B cell (primary cell): ENCODE measurements at regions not wholly inside any gene's neighbourhood (a gene's known extent, or its start where the extent isn't known, plus 50 kb on each side); places are given as distances from the start of the nearest gene placed in this dataset.

ENCODE experiments used
- ATAC-seq: fragments of 200-7000 bp; cut with Tn5 transposase; one replicate; pipeline ENCODE4 v1.10.0; 2021; ENCODE audit warnings: low read depth, mild to moderate bottlenecking, moderate number of reproducible peaks, moderate library complexity
- CTCF ChIA-PET: fragments of 350-600 bp; sonication (Branson Sonifier 250); formaldehyde crosslinking; loops from one replicate; lab custom pipeline; 2021; ENCODE audit warnings: antibody characterized with exemption, inconsistent platforms; lab: Charles Lee
- POLR2A ChIA-PET: fragments of 350-600 bp; sonication (Branson Sonifier 250); formaldehyde crosslinking; loops from one replicate; lab custom pipeline; 2021; ENCODE audit warnings: antibody characterized with exemption; lab: Charles Lee
- DNase-seq: peaks from one replicate; pipeline ENCODE4 v3.0.0; 2013
- H2AFZ ChIP-seq: 2 replicates; pipeline ENCODE4 v1.6.1; 2012; ENCODE audit warnings: mild to moderate bottlenecking, low read depth, low read length; ENCODE audit not compliant: insufficient read depth, poor library complexity, severe bottlenecking
- H3K27ac ChIP-seq, 2 donors: 1 replicate in 1 of 2; 2 replicates in 1 of 2; pipeline ENCODE4 v1.5.1; 2012 to 2013; ENCODE audit warnings: low read length in 2 of 2, mild to moderate bottlenecking in 2 of 2, moderate library complexity in 1 of 2
- H3K27me3 ChIP-seq, 4 experiments: fragments of 200-600 bp in 1 of 4; sonication (generic) in 1 of 4; replicated peaks in 1 of 4; 1 replicate in 2 of 4; 2 replicates in 2 of 4; pipeline versions ENCODE4 v1.6.1 to v1.7.0; 2013 to 2016; ENCODE audit warnings: low read length in 3 of 4, mild to moderate bottlenecking in 2 of 4, mixed read lengths in 1 of 4, moderate library complexity in 1 of 4; ENCODE audit not compliant: insufficient read depth in 4 of 4, control insufficient read depth in 3 of 4; ENCODE audit errors: control extremely low read depth in 1 of 4
- H3K36me3 ChIP-seq, 2 experiments: replicated peaks in 1 of 2; 1 replicate in 1 of 2; 2 replicates in 1 of 2; pipeline versions ENCODE4 v1.6.1 to v1.7.1; 2013; ENCODE audit warnings: low read length in 1 of 2; ENCODE audit not compliant: insufficient read depth in 2 of 2, control insufficient read depth in 1 of 2; ENCODE audit errors: control extremely low read depth in 1 of 2, extremely low read depth in 1 of 2
- H3K4me1 ChIP-seq, 2 donors: fragments of 200-600 bp in 1 of 2; sonication (generic) in 1 of 2; 1 replicate in 1 of 2; 2 replicates in 1 of 2; pipeline versions ENCODE4 v1.5.1 to v1.6.1; 2013 to 2017; ENCODE audit warnings: low read length in 2 of 2; ENCODE audit not compliant: control insufficient read depth in 2 of 2, insufficient read depth in 2 of 2
- H3K4me2 ChIP-seq: replicated peaks from 2 replicates; pipeline ENCODE3; 2012; ENCODE audit warnings: mild to moderate bottlenecking, low read depth, low read length; ENCODE audit not compliant: poor library complexity, severe bottlenecking
- H3K4me3 ChIP-seq, 5 experiments: fragments of 200-600 bp in 1 of 5; sonication (generic) in 1 of 5; 1 replicate in 3 of 5; 2 replicates in 2 of 5; pipeline versions ENCODE4 v1.5.1 to v1.7.0; 2011 to 2016; ENCODE audit warnings: low read length in 4 of 5, mild to moderate bottlenecking in 4 of 5, low read depth in 2 of 5, control low read depth in 1 of 5, moderate library complexity in 1 of 5; ENCODE audit not compliant: insufficient read depth in 1 of 5; ENCODE audit errors: control extremely low read depth in 1 of 5, extremely low read depth in 1 of 5
- H3K79me2 ChIP-seq: fragments of 200-600 bp; sonication (generic); one replicate; pipeline ENCODE4 v1.6.0; 2016; ENCODE audit warnings: low read length; ENCODE audit not compliant: control insufficient read depth, insufficient read depth
- H3K9ac ChIP-seq: fragments of 200-600 bp; sonication (generic); 2 replicates; pipeline ENCODE4 v1.6.1; 2017; ENCODE audit warnings: mild to moderate bottlenecking, low read length, moderate library complexity
- H3K9me3 ChIP-seq, 3 donors: one replicate each; pipeline versions ENCODE4 v1.6.1 to v1.7.1; 2013; ENCODE audit warnings: low read length in 2 of 3; ENCODE audit not compliant: control insufficient read depth in 2 of 3, insufficient read depth in 1 of 3; ENCODE audit errors: control extremely low read depth in 1 of 3
- H4K20me1 ChIP-seq: 2 replicates; pipeline ENCODE4 v1.6.0; 2012; ENCODE audit warnings: mild to moderate bottlenecking, low read length; ENCODE audit not compliant: insufficient read depth, control insufficient read depth, poor library complexity, severe bottlenecking
- H3K27ac Mint-ChIP-seq: one replicate; pipeline ENCODE4 v1.8.0; 2021; ENCODE audit warnings: mixed read lengths
- H3K27me3 Mint-ChIP-seq: one replicate; pipeline ENCODE4 v1.8.0; 2021; ENCODE audit warnings: mixed read lengths
- H3K4me1 Mint-ChIP-seq: one replicate; pipeline ENCODE4 v1.8.0; 2021; ENCODE audit warnings: mixed read lengths
- H3K4me3 Mint-ChIP-seq: one replicate; pipeline ENCODE4 v1.8.0; 2021; ENCODE audit warnings: mixed read lengths
- H3K9me3 Mint-ChIP-seq: one replicate; pipeline ENCODE4 v1.8.0; 2022; ENCODE audit warnings: mixed read lengths; ENCODE audit not compliant: insufficient read depth
- EZH2 ChIP-seq: IDR thresholded peaks from 2 replicates; pipeline ENCODE4 v1.6.1; 2012; ENCODE audit warnings: borderline replicate concordance, low read depth, mild to moderate bottlenecking, moderate library complexity, low read length; ENCODE audit not compliant: insufficient read depth, poor library complexity, severe bottlenecking
- WGBS: methylation state at CpG from one replicate; pipeline ENCODE4 v1.1.5; 2013; ENCODE audit warnings: missing lambda C conversion rate; ENCODE audit not compliant: insufficient coverage; 5-methylcytosine and 5-hydroxymethylcytosine counted together
- intact Hi-C: fragments of 100-400 bp; cut with micrococcal nuclease; formaldehyde crosslinking; loops from one replicate; pipeline ENCODE4 v1.10.0; 2022
- TF ChIP-seq, protein P1 (sequence below): fragments of 200-600 bp; IDR thresholded peaks from one replicate; pipeline ENCODE4 v1.8.0; 2022; ENCODE audit warnings: antibody characterized with exemption, mild to moderate bottlenecking

DNA sequence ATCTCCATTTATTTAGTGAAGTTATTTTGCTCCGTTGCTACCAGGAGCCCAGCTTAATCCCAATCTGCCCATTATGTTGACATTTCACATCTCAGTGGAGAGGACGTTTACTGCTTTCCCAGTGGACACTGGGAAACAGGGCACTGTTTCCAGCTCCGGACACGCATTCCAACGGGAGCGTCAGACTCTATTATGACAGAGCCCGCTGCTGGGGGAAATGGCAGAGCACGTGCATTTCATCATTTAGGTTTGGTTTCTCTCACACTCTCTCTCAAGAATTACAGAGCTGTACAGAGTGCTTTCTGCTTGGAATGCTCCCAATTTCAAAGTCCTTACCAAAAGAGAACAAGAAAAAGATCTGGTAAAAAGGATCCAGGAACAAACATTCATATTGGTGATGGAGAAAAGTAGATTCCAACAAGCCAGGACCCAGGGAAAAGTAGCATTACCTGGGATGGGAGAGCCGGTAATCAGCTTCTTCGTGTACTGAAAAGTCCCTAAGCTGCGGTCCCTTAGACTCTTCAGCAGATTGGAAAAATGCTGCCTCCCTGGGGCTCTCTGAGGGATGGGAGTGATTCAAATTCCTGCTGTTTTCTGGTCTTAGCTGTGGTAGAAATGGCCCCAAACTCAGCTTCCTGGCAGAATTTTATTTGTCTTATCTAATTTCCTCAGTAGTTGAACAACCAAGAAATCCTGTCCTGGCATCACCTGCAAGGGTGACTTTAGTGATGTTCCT lies 136.0 kb upstream of the THBS1 start:
- no peak for DNase-seq
- CTCF ChIA-PET, result no interaction called here
- 94% methylated on average over 9 of the region's 11 CpGs for WGBS
- no peaks in the 10 kb centered on the region for H3K4me1 Mint-ChIP-seq
- ATAC-seq, result no peak
- Histone ChIP-seq H2AFZ (no peak overlapping the region), H3K9ac (no peak overlapping the region), H3K79me2 (no peaks in the 10 kb centered on the region), H3K27ac (no peak overlapping the region), H3K4me3 (no peak overlapping the region), H4K20me1 (no peaks in the 10 kb centered on the region), H3K9me3 (no peaks in the 10 kb centered on the region), H3K27me3 (no peaks in the 10 kb centered on the region), H3K36me3 (no peaks in the 10 kb centered on the region), H3K4me2 (no peak overlapping the region), H3K4me1 (no peaks in the 10 kb centered on the region)
- POLR2A ChIA-PET, result no interaction called here
- no peak overlapping the region for H3K4me3 Mint-ChIP-seq
- TF ChIP-seq, protein P1, sequence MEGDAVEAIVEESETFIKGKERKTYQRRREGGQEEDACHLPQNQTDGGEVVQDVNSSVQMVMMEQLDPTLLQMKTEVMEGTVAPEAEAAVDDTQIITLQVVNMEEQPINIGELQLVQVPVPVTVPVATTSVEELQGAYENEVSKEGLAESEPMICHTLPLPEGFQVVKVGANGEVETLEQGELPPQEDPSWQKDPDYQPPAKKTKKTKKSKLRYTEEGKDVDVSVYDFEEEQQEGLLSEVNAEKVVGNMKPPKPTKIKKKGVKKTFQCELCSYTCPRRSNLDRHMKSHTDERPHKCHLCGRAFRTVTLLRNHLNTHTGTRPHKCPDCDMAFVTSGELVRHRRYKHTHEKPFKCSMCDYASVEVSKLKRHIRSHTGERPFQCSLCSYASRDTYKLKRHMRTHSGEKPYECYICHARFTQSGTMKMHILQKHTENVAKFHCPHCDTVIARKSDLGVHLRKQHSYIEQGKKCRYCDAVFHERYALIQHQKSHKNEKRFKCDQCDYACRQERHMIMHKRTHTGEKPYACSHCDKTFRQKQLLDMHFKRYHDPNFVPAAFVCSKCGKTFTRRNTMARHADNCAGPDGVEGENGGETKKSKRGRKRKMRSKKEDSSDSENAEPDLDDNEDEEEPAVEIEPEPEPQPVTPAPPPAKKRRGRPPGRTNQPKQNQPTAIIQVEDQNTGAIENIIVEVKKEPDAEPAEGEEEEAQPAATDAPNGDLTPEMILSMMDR, result no peak
- no peak for TF ChIP-seq EZH2
- H3K27ac Mint-ChIP-seq, result no peak overlapping the region
- no peaks in the 10 kb centered on the region for H3K9me3 Mint-ChIP-seq
- no peaks in the 10 kb centered on the region for H3K27me3 Mint-ChIP-seq
- intact Hi-C loops, result no loop called here

DNA sequence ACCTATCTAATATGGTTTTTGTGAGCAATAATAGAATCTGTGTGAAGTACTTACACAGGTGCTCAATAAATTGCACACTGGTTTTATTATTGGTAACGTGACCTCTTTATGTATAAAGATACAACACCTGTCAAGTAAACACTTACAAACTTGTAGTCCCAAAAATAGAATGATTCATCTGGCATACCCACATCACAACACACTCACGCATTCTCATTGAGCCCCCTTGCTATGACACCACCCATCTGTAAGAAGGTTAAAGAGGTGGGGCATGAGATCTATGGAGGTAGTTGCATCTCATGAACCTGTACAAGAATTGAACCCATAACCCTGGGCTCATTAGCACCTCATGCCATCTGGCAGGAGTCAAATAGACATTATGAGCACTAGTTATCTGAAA lies 134.9 kb upstream of the THBS1 start:
- Histone ChIP-seq H3K4me3 (no peak overlapping the region), H3K27me3 (no peaks in the 10 kb centered on the region), H3K4me1 (no peaks in the 10 kb centered on the region), H3K9ac (no peak overlapping the region), H3K36me3 (no peaks in the 10 kb centered on the region), H3K27ac (no peak overlapping the region), H3K79me2 (no peaks in the 10 kb centered on the region), H3K9me3 (no peaks in the 10 kb centered on the region), H4K20me1 (no peaks in the 10 kb centered on the region), H3K4me2 (no peak overlapping the region), H2AFZ (no peak overlapping the region)
- Mint-ChIP-seq H3K27me3 (peaks cover 4% of the 10 kb centered on the region), H3K9me3 (no peaks in the 10 kb centered on the region), H3K4me1 (no peaks in the 10 kb centered on the region), H3K27ac (no peak overlapping the region), H3K4me3 (no peak overlapping the region)
- TF ChIP-seq, protein P1, result no peak
- TF ChIP-seq EZH2, result no peak
- POLR2A ChIA-PET, result no interaction called here
- ATAC-seq, result no peak
- 100% methylated on average over 1 of the region's 2 CpGs for WGBS
- DNase-seq, result no peak
- CTCF ChIA-PET, result no interaction called here
- intact Hi-C loops, result no loop called here
